WERI-Rb-1 (cell line): ENCODE measurements at regions not wholly inside any gene's neighbourhood (a gene's known extent, or its start where the extent isn't known, plus 50 kb on each side); places are given as distances from the start of the nearest gene placed in this dataset.

ENCODE experiments used
- DNase-seq: peaks from one replicate; pipeline ENCODE4 v3.0.0-alpha.2; 2020
- H3K27ac ChIP-seq: fragments of 250-450 bp; sonication (Bioruptor Pico); 2 replicates; pipeline ENCODE4 v1.5.1; 2020; ENCODE audit warnings: mild to moderate bottlenecking, moderate library complexity
- H3K27me3 ChIP-seq: fragments of 250-450 bp; sonication (Bioruptor Pico); 2 replicates; pipeline ENCODE4 v1.5.1; 2021; ENCODE audit warnings: mild to moderate bottlenecking, low read depth, moderate library complexity; ENCODE audit not compliant: insufficient read depth, severe bottlenecking
- H3K36me3 ChIP-seq: fragments of 250-450 bp; sonication (Bioruptor Pico); 2 replicates; pipeline ENCODE4 v1.5.1; 2020; ENCODE audit warnings: mild to moderate bottlenecking, moderate library complexity
- H3K4me3 ChIP-seq: 2 replicates; pipeline ENCODE4 v1.5.1; 2011; ENCODE audit warnings: low read depth, mild to moderate bottlenecking, control low read depth, low read length
- H3K9me3 ChIP-seq: fragments of 250-450 bp; sonication (Bioruptor Pico); 2 replicates; pipeline ENCODE4 v1.5.1; 2021; ENCODE audit warnings: mild to moderate bottlenecking, moderate library complexity; ENCODE audit not compliant: severe bottlenecking
- TF ChIP-seq, protein P1 (sequence below): IDR thresholded peaks from 2 replicates; pipeline ENCODE4 v1.5.1; 2011; ENCODE audit warnings: low read depth, mild to moderate bottlenecking, control low read depth, inconsistent platforms, low read length

DNA sequence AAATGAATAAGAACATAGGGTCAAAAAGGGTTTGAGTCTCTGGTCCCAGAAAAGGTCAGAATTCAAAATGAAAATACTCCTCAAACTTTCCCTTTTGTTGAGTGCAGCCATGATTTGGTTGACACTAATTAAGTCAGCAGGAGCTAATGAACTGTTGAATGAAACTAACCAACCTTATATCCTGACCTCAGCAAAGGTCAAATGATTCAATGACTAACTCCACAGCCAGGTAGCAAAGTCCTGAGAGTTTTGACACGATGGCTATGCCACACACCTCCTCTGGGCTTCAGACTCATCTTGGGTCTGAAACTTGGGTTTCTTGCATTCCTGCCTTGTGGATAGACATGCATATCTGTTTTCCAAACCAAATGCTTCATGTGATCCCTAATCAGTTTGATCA is 172.3 kb downstream of the INO80D start:
- no peak overlapping the region for H3K27ac ChIP-seq
- TF ChIP-seq, protein P1, sequence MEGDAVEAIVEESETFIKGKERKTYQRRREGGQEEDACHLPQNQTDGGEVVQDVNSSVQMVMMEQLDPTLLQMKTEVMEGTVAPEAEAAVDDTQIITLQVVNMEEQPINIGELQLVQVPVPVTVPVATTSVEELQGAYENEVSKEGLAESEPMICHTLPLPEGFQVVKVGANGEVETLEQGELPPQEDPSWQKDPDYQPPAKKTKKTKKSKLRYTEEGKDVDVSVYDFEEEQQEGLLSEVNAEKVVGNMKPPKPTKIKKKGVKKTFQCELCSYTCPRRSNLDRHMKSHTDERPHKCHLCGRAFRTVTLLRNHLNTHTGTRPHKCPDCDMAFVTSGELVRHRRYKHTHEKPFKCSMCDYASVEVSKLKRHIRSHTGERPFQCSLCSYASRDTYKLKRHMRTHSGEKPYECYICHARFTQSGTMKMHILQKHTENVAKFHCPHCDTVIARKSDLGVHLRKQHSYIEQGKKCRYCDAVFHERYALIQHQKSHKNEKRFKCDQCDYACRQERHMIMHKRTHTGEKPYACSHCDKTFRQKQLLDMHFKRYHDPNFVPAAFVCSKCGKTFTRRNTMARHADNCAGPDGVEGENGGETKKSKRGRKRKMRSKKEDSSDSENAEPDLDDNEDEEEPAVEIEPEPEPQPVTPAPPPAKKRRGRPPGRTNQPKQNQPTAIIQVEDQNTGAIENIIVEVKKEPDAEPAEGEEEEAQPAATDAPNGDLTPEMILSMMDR = no peak
- peaks cover 12% of the 10 kb centered on the region for H3K27me3 ChIP-seq
- H3K9me3 ChIP-seq = peaks cover 4% of the 10 kb centered on the region
- no peaks in the 10 kb centered on the region for H3K36me3 ChIP-seq
- H3K4me3 ChIP-seq = no peak overlapping the region
- DNase-seq = no peak

DNA sequence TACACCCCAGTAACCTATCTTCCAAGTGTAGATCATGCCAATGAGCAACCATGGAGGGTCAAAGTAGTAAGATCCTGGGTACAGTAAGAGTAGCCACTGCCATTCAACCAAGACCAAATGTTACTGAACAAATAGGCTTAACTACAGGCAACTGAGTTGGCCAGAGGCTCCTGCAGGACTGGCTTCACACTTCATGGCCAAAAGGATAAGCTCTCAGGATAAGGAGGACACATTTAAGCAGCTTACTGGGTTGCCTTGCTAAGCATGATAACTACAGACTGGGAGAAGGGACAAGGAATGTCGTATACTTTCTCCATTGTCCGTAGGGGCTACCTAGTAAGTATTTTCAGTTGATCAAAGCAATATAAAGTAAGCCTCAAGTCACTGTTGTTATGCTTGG is 174.7 kb downstream of the INO80D start:
- H3K27ac ChIP-seq = no peak overlapping the region
- peaks cover 16% of the 10 kb centered on the region for H3K27me3 ChIP-seq
- TF ChIP-seq, protein P1 = no peak
- H3K9me3 ChIP-seq = peaks cover 7% of the 10 kb centered on the region
- no peaks in the 10 kb centered on the region for H3K36me3 ChIP-seq
- peak; percentile 69 for DNase-seq
- H3K4me3 ChIP-seq = no peak overlapping the region

DNA sequence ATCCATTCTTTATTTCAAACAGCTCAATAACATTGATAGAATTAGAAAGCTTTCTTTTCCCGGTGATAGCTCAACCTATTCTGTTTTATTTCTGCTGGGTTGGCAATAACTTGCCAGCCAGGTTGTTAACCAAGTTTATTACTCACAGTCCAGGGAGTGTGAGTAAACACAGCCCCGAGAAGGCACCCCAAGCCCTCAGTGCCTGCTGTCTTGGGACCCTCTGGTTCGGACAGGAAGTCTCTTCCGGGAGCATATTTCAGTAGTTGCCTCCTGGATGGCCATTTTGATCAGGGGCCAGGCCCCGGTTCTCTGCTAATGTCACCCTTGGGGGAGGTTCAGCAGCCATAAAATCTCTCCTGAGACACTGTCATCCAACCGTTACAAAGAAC is 176.8 kb downstream of the INO80D start:
- no peak overlapping the region for H3K4me3 ChIP-seq
- peaks cover 7% of the 10 kb centered on the region for H3K9me3 ChIP-seq
- DNase-seq = no peak
- peaks cover 16% of the 10 kb centered on the region for H3K27me3 ChIP-seq
- TF ChIP-seq, protein P1 = no peak
- H3K36me3 ChIP-seq = no peaks in the 10 kb centered on the region
- H3K27ac ChIP-seq = no peak overlapping the region

DNA sequence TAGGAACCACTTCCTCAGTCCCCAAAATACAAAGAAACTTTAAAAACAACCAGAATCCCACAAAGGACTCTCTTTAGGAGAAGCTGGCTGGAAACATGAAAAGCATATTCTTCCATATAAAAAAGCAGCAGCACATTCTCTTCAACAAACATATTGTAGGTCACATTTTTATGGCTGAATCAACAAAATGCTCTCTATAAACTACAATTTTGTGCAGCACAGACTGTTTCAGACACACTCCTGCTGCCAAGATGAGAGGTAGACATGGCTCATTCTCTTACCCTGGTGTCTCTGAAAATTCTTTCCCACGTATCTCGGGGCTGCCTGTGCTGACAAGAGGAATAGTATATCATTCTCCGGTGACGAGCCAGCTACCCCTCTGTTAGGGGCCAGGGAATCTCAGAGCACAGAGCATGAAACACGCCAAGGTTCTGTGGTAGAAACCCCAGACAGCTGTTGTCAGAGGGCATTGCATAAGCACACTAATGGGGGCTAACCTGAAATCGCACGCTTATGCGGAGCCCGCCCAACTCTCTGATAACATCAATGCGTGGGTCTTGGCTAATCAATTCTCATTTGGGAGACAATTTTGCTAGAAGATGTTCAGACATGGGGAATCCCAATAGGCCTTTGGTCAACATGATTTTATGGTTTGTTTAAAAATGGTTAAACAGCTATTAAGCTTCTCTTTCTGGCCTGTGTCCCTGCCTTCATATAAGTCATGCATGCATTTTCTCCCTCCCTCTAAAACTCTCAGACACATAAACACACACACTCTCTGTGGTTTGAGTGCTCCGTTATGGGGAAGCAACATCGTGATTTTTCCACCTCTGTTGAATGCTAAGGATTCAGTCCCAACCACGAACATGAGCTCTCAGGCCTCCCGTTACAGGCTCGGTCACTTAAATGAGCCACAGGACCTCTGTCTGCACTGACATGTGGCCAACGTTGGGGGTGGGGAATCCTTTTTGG is 177.5 kb downstream of the INO80D start:
- H3K4me3 ChIP-seq = no peak overlapping the region
- H3K27me3 ChIP-seq = peaks cover 16% of the 10 kb centered on the region
- TF ChIP-seq, protein P1 = no peak
- no peak for DNase-seq
- no peaks in the 10 kb centered on the region for H3K36me3 ChIP-seq
- peaks cover 7% of the 10 kb centered on the region for H3K9me3 ChIP-seq
- H3K27ac ChIP-seq = no peak overlapping the region

DNA sequence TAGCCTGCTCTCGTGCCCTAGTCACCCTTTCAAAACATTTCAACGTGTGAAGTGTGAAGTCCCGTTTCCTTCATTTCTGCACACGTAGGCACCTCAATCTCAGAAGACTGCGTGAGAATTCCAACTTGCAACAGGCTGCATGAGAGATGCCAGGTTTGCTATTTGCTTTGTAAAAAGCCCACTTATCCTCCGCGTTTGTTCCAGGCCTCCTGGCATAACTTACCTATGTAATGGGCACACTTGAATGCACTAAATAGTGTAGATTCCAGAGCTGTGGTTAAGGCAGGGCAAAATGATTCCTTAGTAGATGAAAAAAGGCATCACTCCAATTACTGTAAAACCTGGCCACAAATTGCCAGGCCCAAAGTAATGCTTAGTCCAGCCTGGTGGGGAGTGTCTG is 179.6 kb downstream of the INO80D start:
- H3K36me3 ChIP-seq = no peaks in the 10 kb centered on the region
- peaks cover 12% of the 10 kb centered on the region for H3K27me3 ChIP-seq
- H3K9me3 ChIP-seq = peaks cover 7% of the 10 kb centered on the region
- no peak for DNase-seq
- no peak overlapping the region for H3K27ac ChIP-seq
- no peak overlapping the region for H3K4me3 ChIP-seq
- TF ChIP-seq, protein P1 = no peak
